ENCODE measurements at regions not wholly inside any gene's neighbourhood (a gene's known extent, or its start where the extent isn't known, plus 50 kb on each side); places are given as distances from the start of the nearest gene placed in this dataset.

DNA sequence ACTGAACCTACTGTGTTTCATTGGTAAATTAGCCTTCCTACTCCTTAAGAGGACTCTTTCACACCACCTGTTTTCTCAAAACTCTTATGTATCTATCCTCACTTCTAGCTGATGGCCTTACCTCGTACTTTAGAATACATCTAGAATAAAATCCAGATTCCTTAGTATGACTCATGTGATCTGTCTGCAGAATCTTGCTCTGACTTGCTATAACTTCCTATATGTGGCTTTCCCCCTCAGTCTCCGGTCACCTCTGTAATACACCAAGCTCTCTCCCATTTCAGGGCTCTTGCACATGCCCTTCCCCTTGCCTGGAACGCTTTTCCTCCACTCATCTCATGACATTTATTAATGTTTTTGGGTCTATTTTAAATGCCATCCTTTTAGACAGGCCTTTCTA, 95.6 kb upstream of the LHCGR start:
- TF ChIP-seq, protein P1, sequence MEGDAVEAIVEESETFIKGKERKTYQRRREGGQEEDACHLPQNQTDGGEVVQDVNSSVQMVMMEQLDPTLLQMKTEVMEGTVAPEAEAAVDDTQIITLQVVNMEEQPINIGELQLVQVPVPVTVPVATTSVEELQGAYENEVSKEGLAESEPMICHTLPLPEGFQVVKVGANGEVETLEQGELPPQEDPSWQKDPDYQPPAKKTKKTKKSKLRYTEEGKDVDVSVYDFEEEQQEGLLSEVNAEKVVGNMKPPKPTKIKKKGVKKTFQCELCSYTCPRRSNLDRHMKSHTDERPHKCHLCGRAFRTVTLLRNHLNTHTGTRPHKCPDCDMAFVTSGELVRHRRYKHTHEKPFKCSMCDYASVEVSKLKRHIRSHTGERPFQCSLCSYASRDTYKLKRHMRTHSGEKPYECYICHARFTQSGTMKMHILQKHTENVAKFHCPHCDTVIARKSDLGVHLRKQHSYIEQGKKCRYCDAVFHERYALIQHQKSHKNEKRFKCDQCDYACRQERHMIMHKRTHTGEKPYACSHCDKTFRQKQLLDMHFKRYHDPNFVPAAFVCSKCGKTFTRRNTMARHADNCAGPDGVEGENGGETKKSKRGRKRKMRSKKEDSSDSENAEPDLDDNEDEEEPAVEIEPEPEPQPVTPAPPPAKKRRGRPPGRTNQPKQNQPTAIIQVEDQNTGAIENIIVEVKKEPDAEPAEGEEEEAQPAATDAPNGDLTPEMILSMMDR (IDR thresholded peaks at IDR 0.05; ENCODE audit: unreplicated experiment): no peak
- no peak for DNase-seq (ENCODE audit: low spot score)
- H3K4me1 Mint-ChIP-seq (ENCODE audit: unreplicated experiment): peaks cover 9% of the 10 kb centered on the region

DNA sequence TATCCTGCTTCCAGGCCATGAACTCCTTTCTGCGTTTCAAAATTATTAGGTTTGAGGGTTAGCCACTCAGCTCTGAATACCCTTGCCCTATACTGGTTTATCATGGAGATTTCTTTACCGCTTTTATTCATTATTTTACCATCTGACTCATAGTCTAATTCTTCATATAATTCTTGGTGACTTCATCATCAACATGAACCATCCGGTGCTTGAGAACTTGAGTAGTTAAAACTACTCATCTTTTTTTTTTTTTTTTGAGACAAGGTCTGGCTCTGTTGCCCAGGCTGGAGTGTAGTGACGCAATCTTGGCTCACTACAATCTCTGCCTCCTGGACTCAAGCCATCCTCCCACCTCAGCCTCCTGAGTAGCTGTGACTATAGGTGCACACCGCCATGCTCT, 94.2 kb upstream of the LHCGR start:
- Mint-ChIP-seq H3K4me1 (ENCODE audit: unreplicated experiment) (peaks cover 3% of the 10 kb centered on the region), H3K9me3 (ENCODE audit: unreplicated experiment) (no peaks in the 10 kb centered on the region), H3K27ac (ENCODE audit: unreplicated experiment) (no peak overlapping the region), H3K4me3 (ENCODE audit: unreplicated experiment) (no peak overlapping the region), H3K27me3 (ENCODE audit: unreplicated experiment) (no peaks in the 10 kb centered on the region), H3K36me3 (ENCODE audit: low read depth, unreplicated experiment) (no peaks in the 10 kb centered on the region)
- no peak for DNase-seq (ENCODE audit: low spot score)
- TF ChIP-seq, protein P1 (IDR thresholded peaks at IDR 0.05; ENCODE audit: unreplicated experiment): no peak

More for the DNA sequence above, 95.6 kb upstream of the LHCGR start:
- no peaks in the 10 kb centered on the region for H3K9me3 Mint-ChIP-seq (ENCODE audit: unreplicated experiment)
- H3K36me3 Mint-ChIP-seq (ENCODE audit: low read depth, unreplicated experiment): no peaks in the 10 kb centered on the region
- H3K4me3 Mint-ChIP-seq (ENCODE audit: unreplicated experiment): no peak overlapping the region
- H3K27me3 Mint-ChIP-seq (ENCODE audit: unreplicated experiment): no peaks in the 10 kb centered on the region
- no peak overlapping the region for H3K27ac Mint-ChIP-seq (ENCODE audit: unreplicated experiment)

DNA sequence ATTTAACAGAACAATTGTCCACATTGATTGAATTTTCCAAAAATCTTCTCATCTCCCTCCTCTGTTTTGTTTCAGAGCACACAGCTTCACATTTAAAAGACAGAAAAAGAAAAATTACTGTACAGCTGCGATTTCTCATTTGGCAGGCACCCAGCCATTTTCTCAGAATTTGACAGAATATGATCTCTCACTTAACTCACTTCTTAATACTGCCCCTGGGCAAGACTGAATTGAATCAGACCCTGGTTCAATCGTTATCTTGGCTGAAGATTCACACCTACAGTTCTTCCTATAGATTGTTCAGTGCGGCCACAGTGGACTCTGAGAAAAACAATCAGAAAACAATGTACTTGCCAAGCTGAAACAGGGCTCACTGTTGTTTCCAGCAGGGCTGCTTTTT, 90.2 kb upstream of the LHCGR start:
- H3K36me3 Mint-ChIP-seq (ENCODE audit: low read depth, unreplicated experiment): no peaks in the 10 kb centered on the region
- TF ChIP-seq, protein P1 (IDR thresholded peaks at IDR 0.05; ENCODE audit: unreplicated experiment): no peak
- no peaks in the 10 kb centered on the region for H3K9me3 Mint-ChIP-seq (ENCODE audit: unreplicated experiment)
- H3K4me1 Mint-ChIP-seq (ENCODE audit: unreplicated experiment): peaks cover 4% of the 10 kb centered on the region
- DNase-seq (ENCODE audit: low spot score): no peak
- H3K27me3 Mint-ChIP-seq (ENCODE audit: unreplicated experiment): no peaks in the 10 kb centered on the region
- no peak overlapping the region for H3K4me3 Mint-ChIP-seq (ENCODE audit: unreplicated experiment)
- H3K27ac Mint-ChIP-seq (ENCODE audit: unreplicated experiment): no peak overlapping the region

DNA sequence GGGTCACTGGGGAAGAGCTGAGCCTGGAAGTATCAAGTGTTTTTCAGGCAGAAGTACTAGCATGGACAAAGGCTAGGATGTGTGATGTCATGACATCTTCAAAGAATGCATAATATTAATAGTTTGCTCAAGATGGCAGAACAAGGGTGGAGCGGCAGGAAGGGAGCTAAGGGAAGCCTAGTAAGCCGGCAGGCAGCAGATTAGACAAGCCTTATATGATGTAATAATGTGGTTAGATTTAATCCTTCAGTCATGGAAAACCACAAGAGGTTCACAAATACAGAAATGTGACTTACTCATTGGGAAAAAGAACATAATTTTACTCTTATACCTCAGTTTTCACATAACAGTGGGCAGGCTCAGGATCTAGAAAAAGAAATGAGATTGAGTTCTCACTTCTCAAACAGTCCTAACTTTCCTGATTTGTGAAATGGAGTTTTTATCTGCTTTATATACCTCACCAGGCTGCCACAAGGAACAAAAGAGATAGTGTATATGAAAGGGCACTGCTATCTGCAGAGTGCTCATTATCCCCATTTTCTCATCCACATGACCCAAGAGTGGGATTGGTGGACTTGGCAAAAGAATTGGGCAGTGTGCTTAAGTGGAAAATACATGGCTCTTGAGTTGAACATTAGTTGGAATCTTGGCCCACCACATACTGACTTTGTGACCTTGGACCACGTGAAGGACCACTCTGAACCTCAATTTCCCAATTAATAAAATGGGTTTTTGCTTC, 89.1 kb upstream of the LHCGR start:
- Mint-ChIP-seq H3K4me1 (ENCODE audit: unreplicated experiment) (peaks cover 5% of the 10 kb centered on the region), H3K27ac (ENCODE audit: unreplicated experiment) (no peak overlapping the region), H3K36me3 (ENCODE audit: low read depth, unreplicated experiment) (no peaks in the 10 kb centered on the region), H3K4me3 (ENCODE audit: unreplicated experiment) (no peak overlapping the region), H3K27me3 (ENCODE audit: unreplicated experiment) (no peaks in the 10 kb centered on the region), H3K9me3 (ENCODE audit: unreplicated experiment) (no peaks in the 10 kb centered on the region)
- DNase-seq (ENCODE audit: low spot score): no peak
- TF ChIP-seq, protein P1 (IDR thresholded peaks at IDR 0.05; ENCODE audit: unreplicated experiment): no peak

DNA sequence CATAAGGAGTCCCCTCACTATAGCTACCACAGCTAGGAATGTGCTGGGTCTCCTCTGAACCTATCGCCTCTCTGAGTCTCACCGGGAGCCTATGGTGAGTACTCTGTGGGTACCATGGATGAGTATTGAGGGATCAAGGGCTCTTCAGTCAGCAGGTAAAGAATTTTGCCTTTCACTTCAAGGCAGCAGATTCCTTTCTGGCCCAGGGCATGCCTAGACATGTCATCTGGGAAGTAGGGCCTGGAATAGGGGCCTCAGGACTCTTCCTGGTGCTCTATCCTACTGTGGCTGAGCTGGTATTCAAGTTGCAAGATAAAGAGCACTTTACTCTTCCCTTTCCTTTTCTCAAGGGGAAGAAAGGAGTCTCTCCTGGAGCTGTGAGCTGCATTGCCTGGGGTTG, 85.6 kb upstream of the LHCGR start:
- H3K27ac Mint-ChIP-seq (ENCODE audit: unreplicated experiment): peak overlapping the region; percentile 65
- no peak overlapping the region for H3K4me3 Mint-ChIP-seq (ENCODE audit: unreplicated experiment)
- no peaks in the 10 kb centered on the region for H3K36me3 Mint-ChIP-seq (ENCODE audit: low read depth, unreplicated experiment)
- no peaks in the 10 kb centered on the region for H3K9me3 Mint-ChIP-seq (ENCODE audit: unreplicated experiment)
- DNase-seq (ENCODE audit: low spot score): no peak
- TF ChIP-seq, protein P1 (IDR thresholded peaks at IDR 0.05; ENCODE audit: unreplicated experiment): no peak
- no peaks in the 10 kb centered on the region for H3K27me3 Mint-ChIP-seq (ENCODE audit: unreplicated experiment)
- H3K4me1 Mint-ChIP-seq (ENCODE audit: unreplicated experiment): peaks cover 9% of the 10 kb centered on the region

All from endothelial cell (in vitro differentiated cells).